Breast epithelium (tissue), 4 donors: ENCODE measurements at regions not wholly inside any gene's neighbourhood (a gene's known extent, or its start where the extent isn't known, plus 50 kb on each side); places are given as distances from the start of the nearest gene placed in this dataset.

Experiments
- DNase-seq, 2 donors: peaks; one replicate each; pipeline ENCODE4 v3.0.0-alpha.2; 2019; ENCODE audit warnings: low spot score in 2 of 2
- H3K27ac ChIP-seq, 2 donors: fragments of 200-600 bp; sonication (generic) in 1 of 2; one replicate each; pipeline ENCODE4 v1.5.1; 2016 to 2019; ENCODE audit warnings: mild to moderate bottlenecking in 1 of 2
- H3K27me3 ChIP-seq, 2 donors: fragments of 200-600 bp; sonication (generic) in 1 of 2; one replicate each; pipeline versions ENCODE4 v1.5.1 to v1.6.0; 2017 to 2019; ENCODE audit warnings: control low read depth in 1 of 2, mild to moderate bottlenecking in 1 of 2
- H3K36me3 ChIP-seq: fragments of 200-600 bp; one replicate; pipeline ENCODE4 v1.5.1; 2019
- H3K4me1 ChIP-seq, 2 donors: fragments of 200-600 bp; sonication (generic); one replicate each; pipeline ENCODE4 v1.5.1; 2016 to 2019; ENCODE audit warnings: control low read depth in 1 of 2
- H3K4me3 ChIP-seq, 3 donors: fragments of 200-600 bp; sonication (generic); 1 replicate in 2 of 3; 2 replicates in 1 of 3; pipeline ENCODE4 v1.5.1; 2016 to 2019; ENCODE audit warnings: mild to moderate bottlenecking in 3 of 3, moderate library complexity in 2 of 3
- H3K9me3 ChIP-seq, 2 donors: fragments of 200-600 bp; sonication (generic) in 1 of 2; one replicate each; pipeline ENCODE4 v1.5.1; 2016 to 2019; ENCODE audit warnings: control low read depth in 1 of 2
- POLR2A ChIP-seq: fragments of 450-650 bp; IDR thresholded peaks from one replicate; pipeline ENCODE4 v1.6.1; 2016; ENCODE audit warnings: antibody characterized with exemption, mild to moderate bottlenecking, moderate library complexity
- POLR2AphosphoS5 ChIP-seq, 3 donors: sonication (generic); formaldehyde crosslinking; IDR thresholded peaks; one replicate each; pipeline ENCODE4 v1.6.1; 2017; ENCODE audit warnings: antibody characterized with exemption in 3 of 3
- intact Hi-C: fragments of 100-400 bp; cut with DNase I; formaldehyde crosslinking; loops from one replicate; pipeline ENCODE4 v1.15.1; 2023; ENCODE audit warnings: low total_unique reads
- TF ChIP-seq, protein P1 (sequence below), 3 donors: fragments of 450-650 bp; IDR thresholded peaks; one replicate each; pipeline ENCODE4 v1.5.1; 2016 to 2017; ENCODE audit warnings: antibody characterized with exemption in 3 of 3, mild to moderate bottlenecking in 3 of 3, moderate library complexity in 3 of 3

DNA sequence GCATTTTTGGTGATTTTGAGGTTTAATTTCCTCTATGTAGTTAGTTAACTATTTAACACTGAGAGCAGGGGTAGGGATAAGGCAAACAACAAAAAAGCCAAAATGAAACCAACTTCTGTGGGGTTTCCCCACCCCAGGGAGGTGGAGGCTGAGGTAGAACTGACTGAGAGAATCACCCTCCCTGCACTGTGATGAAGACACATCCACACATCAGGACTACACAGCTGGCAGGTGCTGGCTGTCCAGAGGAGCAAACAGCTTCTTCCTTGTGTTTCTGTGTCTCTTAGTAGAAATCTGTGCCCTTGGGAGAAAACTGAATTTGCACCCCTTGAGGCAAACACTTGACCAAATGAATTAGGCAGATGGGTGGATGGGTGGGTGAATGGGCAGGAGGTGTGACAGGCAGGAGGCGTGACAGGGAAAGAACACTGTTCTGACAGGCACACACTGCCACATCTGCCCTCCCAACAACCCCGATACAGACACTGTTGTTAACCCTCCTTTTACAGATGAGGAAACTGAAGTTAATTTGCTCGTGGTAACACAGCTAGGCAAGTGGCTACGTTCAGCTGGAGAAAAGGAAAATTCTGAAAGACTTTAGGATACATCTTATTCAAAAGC is 62.9 kb upstream of the AMZ2 start:
- TF ChIP-seq POLR2AphosphoS5 (IDR thresholded peaks at IDR 0.05) (no peak), POLR2A (no peak)
- TF ChIP-seq, protein P1, sequence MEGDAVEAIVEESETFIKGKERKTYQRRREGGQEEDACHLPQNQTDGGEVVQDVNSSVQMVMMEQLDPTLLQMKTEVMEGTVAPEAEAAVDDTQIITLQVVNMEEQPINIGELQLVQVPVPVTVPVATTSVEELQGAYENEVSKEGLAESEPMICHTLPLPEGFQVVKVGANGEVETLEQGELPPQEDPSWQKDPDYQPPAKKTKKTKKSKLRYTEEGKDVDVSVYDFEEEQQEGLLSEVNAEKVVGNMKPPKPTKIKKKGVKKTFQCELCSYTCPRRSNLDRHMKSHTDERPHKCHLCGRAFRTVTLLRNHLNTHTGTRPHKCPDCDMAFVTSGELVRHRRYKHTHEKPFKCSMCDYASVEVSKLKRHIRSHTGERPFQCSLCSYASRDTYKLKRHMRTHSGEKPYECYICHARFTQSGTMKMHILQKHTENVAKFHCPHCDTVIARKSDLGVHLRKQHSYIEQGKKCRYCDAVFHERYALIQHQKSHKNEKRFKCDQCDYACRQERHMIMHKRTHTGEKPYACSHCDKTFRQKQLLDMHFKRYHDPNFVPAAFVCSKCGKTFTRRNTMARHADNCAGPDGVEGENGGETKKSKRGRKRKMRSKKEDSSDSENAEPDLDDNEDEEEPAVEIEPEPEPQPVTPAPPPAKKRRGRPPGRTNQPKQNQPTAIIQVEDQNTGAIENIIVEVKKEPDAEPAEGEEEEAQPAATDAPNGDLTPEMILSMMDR (IDR thresholded peaks at IDR 0.05) = no peak
- Histone ChIP-seq H3K27ac (no peak overlapping the region), H3K36me3 (no peaks in the 10 kb centered on the region), H3K9me3 (no peaks in the 10 kb centered on the region), H3K4me1 (no peaks in the 10 kb centered on the region), H3K27me3 (no peaks in the 10 kb centered on the region), H3K4me3 (no peak overlapping the region)
- peak in 1 of 2 donors; percentile 13 for DNase-seq
- intact Hi-C loops = no loop called here

DNA sequence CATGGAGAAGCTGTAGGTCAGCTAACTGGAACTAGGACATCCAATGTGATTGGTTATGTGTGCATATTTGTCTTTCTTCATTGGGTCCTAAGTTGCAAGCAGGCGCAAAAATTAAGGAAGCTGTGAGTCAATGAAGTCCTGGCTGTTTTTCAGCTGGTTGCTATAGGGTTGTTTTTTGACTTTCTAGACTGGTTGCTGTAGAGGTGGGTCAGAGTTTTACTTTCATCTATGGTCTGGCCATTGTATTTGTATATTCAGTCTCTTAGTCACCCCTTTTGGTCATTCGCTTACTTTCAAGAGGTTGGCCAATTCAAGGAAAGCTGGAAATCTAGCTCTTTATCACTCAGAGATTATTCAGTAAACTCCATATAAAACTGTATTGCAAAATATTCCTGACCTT is 62.0 kb upstream of the AMZ2 start:
- no peaks in the 10 kb centered on the region for H3K9me3 ChIP-seq
- no peak overlapping the region for H3K4me3 ChIP-seq
- H3K4me1 ChIP-seq = no peaks in the 10 kb centered on the region
- DNase-seq = no peak
- intact Hi-C loops = no loop called here
- no peak for TF ChIP-seq POLR2A
- TF ChIP-seq, protein P1 (IDR thresholded peaks at IDR 0.05) = no peak
- TF ChIP-seq POLR2AphosphoS5 (IDR thresholded peaks at IDR 0.05) = no peak
- no peaks in the 10 kb centered on the region for H3K27me3 ChIP-seq
- no peaks in the 10 kb centered on the region for H3K36me3 ChIP-seq
- no peak overlapping the region for H3K27ac ChIP-seq

DNA sequence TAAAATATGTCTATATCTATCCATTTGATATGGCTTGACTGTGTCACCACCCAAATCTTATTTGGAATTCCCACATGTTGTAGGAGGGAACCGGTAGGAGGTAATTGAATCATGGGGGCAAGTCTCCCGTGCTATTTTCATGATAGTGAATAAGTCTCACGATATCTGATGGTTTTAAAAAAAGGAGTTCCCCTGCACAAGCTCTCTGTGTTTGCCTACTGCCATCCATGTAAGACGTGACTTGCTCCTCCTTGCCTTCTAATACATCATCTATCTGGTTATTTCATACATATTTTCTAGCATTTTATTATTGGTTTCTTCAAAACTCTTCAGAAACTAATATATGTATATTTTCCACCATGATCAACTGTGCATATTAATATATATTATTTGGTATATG is 57.3 kb upstream of the AMZ2 start:
- no peaks in the 10 kb centered on the region for H3K9me3 ChIP-seq
- TF ChIP-seq POLR2AphosphoS5 (IDR thresholded peaks at IDR 0.05) = no peak
- no peak for TF ChIP-seq POLR2A
- TF ChIP-seq, protein P1 (IDR thresholded peaks at IDR 0.05) = no peak
- no peak overlapping the region for H3K4me3 ChIP-seq
- DNase-seq = no peak
- H3K36me3 ChIP-seq = no peaks in the 10 kb centered on the region
- intact Hi-C loops = no loop called here
- no peak overlapping the region for H3K27ac ChIP-seq
- H3K27me3 ChIP-seq = peaks cover 0 to under 1% of the 10 kb centered on the region in 2 donors
- no peaks in the 10 kb centered on the region for H3K4me1 ChIP-seq

DNA sequence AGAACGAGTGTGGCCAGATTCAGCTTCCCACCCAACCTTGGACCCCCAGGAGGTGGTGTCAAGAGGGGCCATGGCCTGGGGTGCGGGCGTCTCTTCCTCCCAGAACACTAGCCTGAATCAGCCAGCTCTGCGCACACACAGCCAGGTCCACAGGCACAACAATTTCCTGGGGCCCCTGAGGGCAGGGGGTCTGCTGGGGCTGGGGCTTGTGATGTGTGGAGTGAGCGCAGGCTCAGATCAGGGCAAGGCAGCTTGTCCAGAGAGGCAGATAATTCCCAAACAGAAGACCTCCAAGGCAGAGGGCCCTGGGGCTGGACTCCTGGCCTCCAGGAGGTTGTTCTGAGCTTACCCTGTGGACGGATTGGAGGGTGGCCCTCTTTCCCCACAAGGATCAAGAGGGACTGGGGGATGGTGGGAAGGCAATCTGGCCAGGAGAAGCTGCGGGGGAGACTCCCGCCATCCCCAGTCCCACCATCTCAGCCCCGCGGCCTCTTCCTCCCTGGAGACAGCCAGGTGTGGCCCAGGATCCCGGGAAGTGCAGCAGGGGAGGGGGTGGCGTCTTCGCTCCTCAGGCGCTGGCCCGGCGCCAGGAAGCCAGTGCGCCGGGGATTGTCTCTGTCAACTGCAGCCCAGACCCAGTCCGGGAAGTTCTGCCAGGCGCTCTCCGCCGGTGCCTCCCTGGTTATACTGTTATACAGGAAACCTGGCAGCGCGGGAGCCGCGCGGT is 52.0 kb upstream of the AMZ2 start:
- Histone ChIP-seq H3K4me1 (peaks cover 10 to 23% of the 10 kb centered on the region in 2 donors), H3K4me3 (peak overlapping the region; percentile 29 to 67 (median 43)), H3K27me3 (peaks cover 8 to 51% of the 10 kb centered on the region in 2 donors), H3K27ac (no peak overlapping the region), H3K36me3 (no peaks in the 10 kb centered on the region), H3K9me3 (no peaks in the 10 kb centered on the region)
- TF ChIP-seq POLR2AphosphoS5 (IDR thresholded peaks at IDR 0.05) (no peak), POLR2A (no peak)
- TF ChIP-seq, protein P1 (IDR thresholded peaks at IDR 0.05) = no peak
- DNase-seq = no peak
- intact Hi-C loops = no loop called here

DNA sequence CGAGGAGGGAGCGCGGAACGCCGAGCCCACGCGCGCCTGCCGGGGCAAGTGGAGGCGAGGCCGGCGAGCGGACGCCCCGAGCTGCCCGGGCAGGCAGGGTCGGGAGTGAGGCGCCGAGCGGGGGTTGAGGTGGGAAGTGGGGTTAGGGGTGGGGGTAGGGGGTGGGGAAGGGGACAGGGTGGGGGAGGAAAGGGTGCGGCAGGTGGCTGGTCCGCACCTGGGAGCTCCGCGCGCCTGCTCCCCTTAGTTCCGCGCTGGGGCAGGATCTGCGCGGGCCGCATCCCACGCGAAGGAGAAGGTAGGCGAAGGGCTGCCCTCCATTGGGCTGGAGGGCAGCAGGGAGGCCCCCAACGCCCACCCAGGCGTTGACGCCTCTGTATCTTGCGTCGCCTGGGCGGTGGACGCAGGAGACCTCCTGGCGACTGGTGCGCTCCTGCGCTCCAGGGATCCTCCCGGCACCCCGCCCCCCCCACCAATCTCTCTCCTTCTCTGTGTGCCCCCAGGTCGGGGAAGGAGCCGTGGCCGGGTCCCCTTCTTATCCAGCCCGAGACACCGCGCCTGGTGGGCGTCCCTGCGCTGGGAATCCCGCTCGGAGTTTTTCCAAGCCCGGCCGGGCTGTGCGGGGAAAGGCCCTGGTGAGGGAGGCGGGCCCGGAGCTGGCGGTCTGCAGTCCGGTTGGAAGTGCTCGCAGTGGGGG is 51.3 kb upstream of the AMZ2 start:
- intact Hi-C loops = no loop called here
- Histone ChIP-seq H3K4me3 (peak overlapping the region; percentile 29 to 67 (median 43)), H3K4me1 (peaks cover 10 to 23% of the 10 kb centered on the region in 2 donors), H3K36me3 (no peaks in the 10 kb centered on the region), H3K9me3 (no peaks in the 10 kb centered on the region), H3K27me3 (peaks cover 8 to 51% of the 10 kb centered on the region in 2 donors), H3K27ac (no peak overlapping the region)
- DNase-seq = no peak
- TF ChIP-seq POLR2AphosphoS5 (IDR thresholded peaks at IDR 0.05) = no peak
- TF ChIP-seq POLR2A = no peak
- TF ChIP-seq, protein P1 (IDR thresholded peaks at IDR 0.05) = no peak
